ENCODE measurements at regions not wholly inside any gene's neighbourhood (a gene's known extent, or its start where the extent isn't known, plus 50 kb on each side); places are given as distances from the start of the nearest gene placed in this dataset.

GRCh38 chr12:107859367-107859766 is 84.9 kb downstream of the ASCL4 start:
- H2BK20ac ChIP-seq (ENCODE audit: low read depth, low read length): no peak overlapping the region
- no peak overlapping the region for H3K27ac ChIP-seq (ENCODE audit: insufficient read depth, low read length)
- H2BK5ac ChIP-seq (ENCODE audit: low read depth, low read length, poor library complexity, severe bottlenecking): no peak overlapping the region
- H3K9me3 ChIP-seq (ENCODE audit: control insufficient read depth, insufficient read depth, low read length): no peaks in the 10 kb centered on the region
- H3K4me3 ChIP-seq (ENCODE audit: insufficient read depth, low read depth, low read length): no peak overlapping the region
- DNase-seq (no peak), ATAC-seq (ENCODE audit: low read depth) (no peak)
- in situ Hi-C loops (cut with MboI; ENCODE audit: low sequenced_read_pairs): no loop called here
- no peak overlapping the region for H3K4me2 ChIP-seq (ENCODE audit: low read depth, low read length)
- WGBS, 2 experiments (ENCODE audit: extremely low coverage in 2 of 2, insufficient read length in 1 of 2): no CpG with 5 or more reads among the region's 2 CpGs
- no peak overlapping the region for H2AK5ac ChIP-seq (ENCODE audit: low read depth, low read length)
- POLR2A ChIA-PET (ENCODE audit: unreplicated experiment): no interaction called here
- H3K9ac ChIP-seq (ENCODE audit: low read depth, low read length): no peak overlapping the region
- H3K36me3 ChIP-seq (ENCODE audit: control insufficient read depth, insufficient read depth, low read length): no peaks in the 10 kb centered on the region
- CTCF ChIA-PET: no interaction called here
- H3K4me1 ChIP-seq (ENCODE audit: control insufficient read depth, insufficient read depth, low read length): no peaks in the 10 kb centered on the region
- no peak overlapping the region for H3K56ac ChIP-seq (ENCODE audit: extremely low read depth, insufficient read depth, low read length)
- no TSS peak for BruUV-seq (replicated peaks)
- H4K91ac ChIP-seq (ENCODE audit: insufficient read depth, low read depth, low read length): no peak overlapping the region
- no peaks in the 10 kb centered on the region; the same call in 1 of the 2 replicates for H3K27me3 ChIP-seq (ENCODE audit: control insufficient read depth, insufficient read depth, low read length)
- H2AFZ ChIP-seq (replicated peaks; ENCODE audit: low read length, poor library complexity): no peak overlapping the region
- H2AK9ac ChIP-seq (replicated peaks; ENCODE audit: low read depth, low read length, poor library complexity): no peak overlapping the region
- H3K9me1 ChIP-seq (ENCODE audit: insufficient read depth, low read length): no peaks in the 10 kb centered on the region
- no peak overlapping the region for H2BK15ac ChIP-seq (ENCODE audit: low read depth, low read length)
- no peaks in the 10 kb centered on the region for H3K79me1 ChIP-seq (ENCODE audit: low read depth in 1 of 2, low read length in 2 of 2)
- H2BK120ac ChIP-seq (ENCODE audit: low read depth, low read length): no peak overlapping the region
- dilution Hi-C loops (cut with HindIII; ENCODE audit: low sequenced_read_pairs, unreplicated experiment): no loop called here
- no peak overlapping the region for H3K18ac ChIP-seq (ENCODE audit: low read depth, low read length)
- intact Hi-C loops (cut with micrococcal nuclease): loop anchor here (5.0 kb wide), 1 partner anchor 57 kb away; no protein-coding TSS in a partner anchor
- H4K20me1 ChIP-seq (ENCODE audit: insufficient read depth, low read length): no peaks in the 10 kb centered on the region
- no peak overlapping the region for H4K5ac ChIP-seq (ENCODE audit: low read depth, low read length)
- H3K23ac ChIP-seq (ENCODE audit: low read depth, low read length): no peak overlapping the region
- no peak overlapping the region for H3K14ac ChIP-seq (replicated peaks; ENCODE audit: low read depth, low read length)
- H4K8ac ChIP-seq (ENCODE audit: low read depth in 2 of 2, low read length in 2 of 2): no peak overlapping the region
- TF ChIP-seq RFX5 (IDR thresholded peaks at IDR 0.05; ENCODE audit: low read depth, low read length) (no peak), ELK1 (IDR thresholded peaks at IDR 0.05; ENCODE audit: borderline replicate concordance, low read depth, low read length) (no peak), MAZ (IDR thresholded peaks at IDR 0.05; ENCODE audit: borderline replicate concordance, low read depth, low read length) (no peak), CHD1 (IDR thresholded peaks at IDR 0.05; ENCODE audit: low read depth, low read length) (no peak), NFE2L2 (IDR thresholded peaks at IDR 0.05; ENCODE audit: low read depth, low read length) (no peak)
- H3K4ac ChIP-seq (ENCODE audit: low read depth, low read length): no peak overlapping the region

Measured in IMR-90 (cell line).